IMR-90 (cell line): ENCODE measurements at regions not wholly inside any gene's neighbourhood (a gene's known extent, or its start where the extent isn't known, plus 50 kb on each side); places are given as distances from the start of the nearest gene placed in this dataset.

ENCODE experiments used
- BHLHE40 ChIP-seq: fragments of 150-350 bp; IDR thresholded peaks from 2 replicates; pipeline ENCODE4 v1.6.1; 2016; ENCODE audit warnings: mild to moderate bottlenecking, low read depth, low read length
- CTCF ChIP-seq: conservative IDR thresholded peaks from 2 replicates; pipeline ENCODE4 v1.5.1; 2012; ENCODE audit warnings: mild to moderate bottlenecking, low read depth, low read length, improper control_type of control experiment
- ELK1 ChIP-seq: fragments of 150-350 bp; IDR thresholded peaks from 2 replicates; pipeline ENCODE4 v1.6.1; 2016; ENCODE audit warnings: low read depth, mild to moderate bottlenecking, low read length, moderate library complexity, borderline replicate concordance
- POLR2A ChIP-seq: IDR thresholded peaks from 2 replicates; pipeline ENCODE4 v1.6.1; 2012; ENCODE audit warnings: mild to moderate bottlenecking, low read depth, low read length
- RFX5 ChIP-seq: IDR thresholded peaks from 2 replicates; pipeline ENCODE4 v1.8.0; 2012; ENCODE audit warnings: low read depth, mild to moderate bottlenecking, low read length, moderate library complexity
- USF2 ChIP-seq: fragments of 150-350 bp; IDR thresholded peaks from 2 replicates; pipeline ENCODE4 v1.6.1; 2017; ENCODE audit warnings: mild to moderate bottlenecking, antibody characterized with exemption, low read length, low read depth

- TF ChIP-seq CTCF (no peak), USF2 (no peak), POLR2A (no peak), RFX5 (no peak), ELK1 (no peak), BHLHE40 (no peak)
Observed at GRCh38 chr5:56650386-56650785, 165.0 kb upstream of the MAP3K1 start.
